ENCODE measurements at regions not wholly inside any gene's neighbourhood (a gene's known extent, or its start where the extent isn't known, plus 50 kb on each side); places are given as distances from the start of the nearest gene placed in this dataset.

GRCh38 chr11:69358398-69359020 is 64.6 kb downstream of the MYEOV start:
- intact Hi-C loops (cut with micrococcal nuclease; ENCODE audit: unreplicated experiment): loop anchor here (10.0 kb wide), 1 partner anchor 254 kb away; no protein-coding TSS in a partner anchor
- Histone ChIP-seq H3K27me3 (replicated peaks; ENCODE audit: insufficient read depth, low read depth, low read length, poor library complexity) (no peaks in the 10 kb centered on the region), H3K27ac (ENCODE audit: low read depth, low read length, poor library complexity, severe bottlenecking) (no peak overlapping the region), H3K4me3 (ENCODE audit: low read depth, low read length, poor library complexity, severe bottlenecking) (no peak overlapping the region), H3K4me1 (ENCODE audit: insufficient read depth, low read length, poor library complexity, severe bottlenecking) (peaks cover 33% of the 10 kb centered on the region), H3K9me3 (ENCODE audit: low read depth, low read length, poor library complexity, severe bottlenecking) (peaks cover 14% of the 10 kb centered on the region), H3K36me3 (ENCODE audit: insufficient read depth, low read length, poor library complexity, severe bottlenecking) (peaks cover 24% of the 10 kb centered on the region)
- POLR2A ChIA-PET (ENCODE audit: low non-redundant PET): no interaction called here
- BruUV-seq (replicated peaks): no TSS peak
- no peak for TF ChIP-seq EZH2 (IDR thresholded peaks at IDR 0.05; ENCODE audit: borderline replicate concordance, low read depth, low read length, poor library complexity, severe bottlenecking)
- TF ChIP-seq, protein P1, sequence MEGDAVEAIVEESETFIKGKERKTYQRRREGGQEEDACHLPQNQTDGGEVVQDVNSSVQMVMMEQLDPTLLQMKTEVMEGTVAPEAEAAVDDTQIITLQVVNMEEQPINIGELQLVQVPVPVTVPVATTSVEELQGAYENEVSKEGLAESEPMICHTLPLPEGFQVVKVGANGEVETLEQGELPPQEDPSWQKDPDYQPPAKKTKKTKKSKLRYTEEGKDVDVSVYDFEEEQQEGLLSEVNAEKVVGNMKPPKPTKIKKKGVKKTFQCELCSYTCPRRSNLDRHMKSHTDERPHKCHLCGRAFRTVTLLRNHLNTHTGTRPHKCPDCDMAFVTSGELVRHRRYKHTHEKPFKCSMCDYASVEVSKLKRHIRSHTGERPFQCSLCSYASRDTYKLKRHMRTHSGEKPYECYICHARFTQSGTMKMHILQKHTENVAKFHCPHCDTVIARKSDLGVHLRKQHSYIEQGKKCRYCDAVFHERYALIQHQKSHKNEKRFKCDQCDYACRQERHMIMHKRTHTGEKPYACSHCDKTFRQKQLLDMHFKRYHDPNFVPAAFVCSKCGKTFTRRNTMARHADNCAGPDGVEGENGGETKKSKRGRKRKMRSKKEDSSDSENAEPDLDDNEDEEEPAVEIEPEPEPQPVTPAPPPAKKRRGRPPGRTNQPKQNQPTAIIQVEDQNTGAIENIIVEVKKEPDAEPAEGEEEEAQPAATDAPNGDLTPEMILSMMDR (conservative IDR thresholded peaks at IDR 0.05; ENCODE audit: low read depth, low read length): no peak
- DNase-seq (ENCODE audit: low spot score): no peak
- CTCF ChIA-PET: no interaction called here

DNA sequence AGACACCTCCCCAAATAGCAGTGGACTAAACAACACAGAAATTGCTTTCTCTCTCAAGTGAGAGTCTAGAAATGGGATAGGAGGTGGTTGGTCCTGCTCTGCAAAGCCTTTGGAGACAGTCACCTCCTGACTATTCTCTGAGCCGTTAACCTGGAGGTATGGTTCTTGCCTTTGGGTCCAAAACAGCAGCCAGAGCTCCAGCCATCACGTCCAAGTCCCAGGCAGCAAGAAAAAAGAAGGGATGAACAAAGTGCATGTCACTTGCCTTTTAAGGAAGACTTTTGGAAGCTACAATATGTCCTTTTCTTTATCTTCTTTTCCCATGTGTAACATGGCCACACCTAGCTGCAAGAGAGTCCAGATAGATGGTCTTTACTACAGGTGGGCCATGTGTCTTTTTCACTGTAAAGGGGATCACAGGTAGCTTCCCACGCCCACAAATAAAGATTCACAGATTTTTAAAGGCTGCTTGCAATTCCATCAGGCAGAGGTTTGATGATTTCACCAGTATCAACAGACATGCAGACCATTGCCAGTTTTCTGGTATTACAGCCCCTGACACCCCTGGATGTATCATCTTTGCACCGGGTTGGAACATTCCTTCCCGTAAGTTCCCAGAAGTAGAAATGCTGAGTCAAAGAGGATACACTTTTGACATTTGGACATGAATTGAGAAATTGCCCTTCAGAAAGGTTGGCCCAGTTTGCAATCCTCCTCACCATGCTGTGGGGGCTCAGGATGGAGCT is 66.0 kb downstream of the MYEOV start:
- peaks cover 24% of the 10 kb centered on the region for H3K36me3 ChIP-seq (ENCODE audit: insufficient read depth, low read length, poor library complexity, severe bottlenecking)
- POLR2A ChIA-PET (ENCODE audit: low non-redundant PET): no interaction called here

DNA sequence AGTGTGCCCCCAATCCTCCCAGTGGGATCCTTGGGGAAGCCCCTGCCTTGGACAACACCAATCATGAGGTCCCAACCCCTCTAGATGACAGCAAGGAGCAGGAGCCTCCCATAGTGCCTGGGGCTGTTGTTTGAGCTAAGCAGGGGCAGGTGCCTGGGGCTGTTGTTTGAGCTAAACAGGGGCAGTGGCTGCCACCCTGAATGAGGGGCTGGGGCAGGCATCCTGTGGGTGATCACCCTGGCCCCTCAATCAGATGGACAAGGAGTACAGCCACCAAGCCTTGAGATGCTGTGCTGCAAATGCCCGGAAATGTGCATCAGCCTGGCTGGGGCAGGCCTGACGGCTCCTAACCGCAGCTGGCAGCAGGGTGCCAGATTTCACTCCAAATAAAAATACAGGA is 66.7 kb downstream of the MYEOV start:
- H3K36me3 ChIP-seq (ENCODE audit: insufficient read depth, low read length, poor library complexity, severe bottlenecking): peaks cover 24% of the 10 kb centered on the region
- intact Hi-C loops (cut with micrococcal nuclease; ENCODE audit: unreplicated experiment): no loop called here
- no peak for DNase-seq (ENCODE audit: low spot score)
- peak overlapping the region; percentile 55 for H3K27ac ChIP-seq (ENCODE audit: low read depth, low read length, poor library complexity, severe bottlenecking)
- TF ChIP-seq, protein P1 (conservative IDR thresholded peaks at IDR 0.05; ENCODE audit: low read depth, low read length): no peak
- POLR2A ChIA-PET (ENCODE audit: low non-redundant PET): no interaction called here
- CTCF ChIA-PET: no interaction called here
- no peak overlapping the region for H3K4me3 ChIP-seq (ENCODE audit: low read depth, low read length, poor library complexity, severe bottlenecking)
- peaks cover 14% of the 10 kb centered on the region for H3K9me3 ChIP-seq (ENCODE audit: low read depth, low read length, poor library complexity, severe bottlenecking)
- peaks cover 34% of the 10 kb centered on the region for H3K4me1 ChIP-seq (ENCODE audit: insufficient read depth, low read length, poor library complexity, severe bottlenecking)
- no peaks in the 10 kb centered on the region for H3K27me3 ChIP-seq (replicated peaks; ENCODE audit: insufficient read depth, low read depth, low read length, poor library complexity)
- no TSS peak for BruUV-seq (replicated peaks)

More for the DNA sequence above, 66.0 kb downstream of the MYEOV start:
- peaks cover 14% of the 10 kb centered on the region for H3K9me3 ChIP-seq (ENCODE audit: low read depth, low read length, poor library complexity, severe bottlenecking)
- no peaks in the 10 kb centered on the region for H3K27me3 ChIP-seq (replicated peaks; ENCODE audit: insufficient read depth, low read depth, low read length, poor library complexity)
- TF ChIP-seq EZH2 (IDR thresholded peaks at IDR 0.05; ENCODE audit: borderline replicate concordance, low read depth, low read length, poor library complexity, severe bottlenecking): no peak
- TF ChIP-seq, protein P1 (conservative IDR thresholded peaks at IDR 0.05; ENCODE audit: low read depth, low read length): no peak
- BruUV-seq (replicated peaks): no TSS peak
- peak overlapping the region; percentile 55 for H3K27ac ChIP-seq (ENCODE audit: low read depth, low read length, poor library complexity, severe bottlenecking)
- intact Hi-C loops (cut with micrococcal nuclease; ENCODE audit: unreplicated experiment): loop anchor here (10.0 kb wide), 1 partner anchor 255 kb away; no protein-coding TSS in a partner anchor
- CTCF ChIA-PET: no interaction called here
- no peak overlapping the region for H3K4me3 ChIP-seq (ENCODE audit: low read depth, low read length, poor library complexity, severe bottlenecking)
- no peak for DNase-seq (ENCODE audit: low spot score)
- peaks cover 32% of the 10 kb centered on the region for H3K4me1 ChIP-seq (ENCODE audit: insufficient read depth, low read length, poor library complexity, severe bottlenecking)
